ENCODE measurements at regions not wholly inside any gene's neighbourhood (a gene's known extent, or its start where the extent isn't known, plus 50 kb on each side); places are given as distances from the start of the nearest gene placed in this dataset.

DNA sequence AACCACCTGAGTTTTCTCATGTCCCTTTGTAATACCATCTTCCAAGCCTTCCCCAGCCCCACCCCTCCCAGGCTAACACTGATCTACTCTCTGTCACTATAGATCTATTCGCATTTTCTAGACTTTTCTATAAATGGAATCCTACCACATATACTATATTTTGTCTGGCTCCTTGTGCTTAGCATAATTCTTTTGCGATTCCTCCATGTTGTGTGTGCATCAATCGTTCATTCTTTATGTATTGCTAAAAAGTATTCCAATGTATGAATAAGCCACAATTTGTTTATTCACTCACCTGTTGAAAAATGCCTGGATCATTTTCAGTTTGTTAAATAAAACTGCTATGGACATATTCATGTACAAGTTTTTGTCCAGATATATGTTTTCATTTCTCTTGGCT lies 66.7 kb upstream of the DPT start:
- no peak for TF ChIP-seq CTCF (optimal IDR thresholded peaks at IDR 0.05 in 1 of 3, IDR thresholded peaks at IDR 0.05 in 1 of 3, conservative IDR thresholded peaks at IDR 0.05 in 1 of 3; ENCODE audit: extremely low read depth in 1 of 3, insufficient read depth in 2 of 3, low read length in 3 of 3)
- TF ChIP-seq EZH2 (IDR thresholded peaks at IDR 0.05; ENCODE audit: low read length): no peak

Data from keratinocyte (primary cell).